ENCODE measurements at regions not wholly inside any gene's neighbourhood (a gene's known extent, or its start where the extent isn't known, plus 50 kb on each side); places are given as distances from the start of the nearest gene placed in this dataset.

- no peak for TF ChIP-seq CTCF (IDR thresholded peaks at IDR 0.05; ENCODE audit: low read depth, low read length)
- TF ChIP-seq MAX (IDR thresholded peaks at IDR 0.05; ENCODE audit: low read depth, low read length), result no peak
Measured at GRCh38 chr2:12295856-12296519, 420.7 kb upstream of the TRIB2 start.
